WTC11 (cell line): ENCODE measurements at regions not wholly inside any gene's neighbourhood (a gene's known extent, or its start where the extent isn't known, plus 50 kb on each side); places are given as distances from the start of the nearest gene placed in this dataset.

ENCODE experiments used
- ZNF512 ChIP-seq: sonication (generic); formaldehyde crosslinking; IDR thresholded peaks from 2 replicates; pipeline ENCODE4 v1.8.1; 2022; ENCODE audit warnings: missing genetic modification reagents, borderline replicate concordance
- TF ChIP-seq, protein P1 (sequence below): fragments of 200-600 bp; IDR thresholded peaks from 2 replicates; pipeline ENCODE4 v1.8.0; 2022; ENCODE audit warnings: antibody characterized with exemption

DNA sequence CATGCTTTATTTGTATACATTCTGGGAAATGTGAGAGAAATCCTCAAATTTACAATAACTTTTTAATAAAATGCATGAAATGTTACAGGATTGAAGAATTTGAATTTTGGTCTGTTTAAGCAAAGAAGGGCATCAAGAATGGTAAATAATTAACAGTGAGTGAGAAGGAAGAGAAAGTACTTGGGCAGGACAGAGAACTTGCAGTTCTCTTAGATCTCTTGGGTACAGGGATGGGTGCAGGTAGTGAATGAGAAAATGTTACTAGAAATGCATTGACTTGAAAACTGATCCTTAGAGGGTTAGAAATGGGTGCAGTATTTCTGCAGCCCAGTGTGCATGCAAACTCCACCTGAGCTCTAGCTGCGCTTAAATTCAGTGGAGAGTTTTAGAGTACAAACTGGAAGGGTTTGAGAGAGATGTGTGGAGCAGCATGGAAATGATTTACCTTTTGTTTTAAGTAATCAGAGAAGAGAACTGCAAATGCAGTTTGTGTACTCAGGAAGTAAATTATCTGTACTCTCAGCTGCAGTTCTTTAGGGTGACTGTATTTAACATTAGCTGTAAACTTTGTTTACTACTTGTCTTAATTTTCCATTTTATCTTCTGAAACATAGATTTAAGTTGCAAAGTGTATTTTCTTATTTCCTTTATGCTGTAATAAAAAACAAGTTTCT, 51.0 kb upstream of the RAB27B start:
- no peak for TF ChIP-seq ZNF512 (CRISPR knock-in tag)
- TF ChIP-seq, protein P1, sequence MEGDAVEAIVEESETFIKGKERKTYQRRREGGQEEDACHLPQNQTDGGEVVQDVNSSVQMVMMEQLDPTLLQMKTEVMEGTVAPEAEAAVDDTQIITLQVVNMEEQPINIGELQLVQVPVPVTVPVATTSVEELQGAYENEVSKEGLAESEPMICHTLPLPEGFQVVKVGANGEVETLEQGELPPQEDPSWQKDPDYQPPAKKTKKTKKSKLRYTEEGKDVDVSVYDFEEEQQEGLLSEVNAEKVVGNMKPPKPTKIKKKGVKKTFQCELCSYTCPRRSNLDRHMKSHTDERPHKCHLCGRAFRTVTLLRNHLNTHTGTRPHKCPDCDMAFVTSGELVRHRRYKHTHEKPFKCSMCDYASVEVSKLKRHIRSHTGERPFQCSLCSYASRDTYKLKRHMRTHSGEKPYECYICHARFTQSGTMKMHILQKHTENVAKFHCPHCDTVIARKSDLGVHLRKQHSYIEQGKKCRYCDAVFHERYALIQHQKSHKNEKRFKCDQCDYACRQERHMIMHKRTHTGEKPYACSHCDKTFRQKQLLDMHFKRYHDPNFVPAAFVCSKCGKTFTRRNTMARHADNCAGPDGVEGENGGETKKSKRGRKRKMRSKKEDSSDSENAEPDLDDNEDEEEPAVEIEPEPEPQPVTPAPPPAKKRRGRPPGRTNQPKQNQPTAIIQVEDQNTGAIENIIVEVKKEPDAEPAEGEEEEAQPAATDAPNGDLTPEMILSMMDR, result no peak
